HEK293T (cell line): ENCODE measurements at regions not wholly inside any gene's neighbourhood (a gene's known extent, or its start where the extent isn't known, plus 50 kb on each side); places are given as distances from the start of the nearest gene placed in this dataset.
"Not testable (repeated sequence)": the region's sequence is repeated elsewhere in the genome, so short reads cannot be mapped to it uniquely, and the experiment has no call there.

Source experiments
- CTCF ChIA-PET: fragments of 350-600 bp; formaldehyde crosslinking; extraction: SDS; loops from one replicate; lab custom pipeline; 2021; ENCODE audit warnings: antibody characterized with exemption, inconsistent platforms; lab: Yijun Ruan, JAX
- POLR2A ChIA-PET: fragments of 350-600 bp; formaldehyde crosslinking; extraction: SDS; loops from one replicate; lab custom pipeline; 2020; ENCODE audit warnings: antibody characterized with exemption, inconsistent platforms; lab: Yijun Ruan, JAX
- DNase-seq: peaks from one replicate; pipeline ENCODE4 v3.0.0; 2012; ENCODE audit warnings: mixed read lengths; ENCODE audit errors: extremely low spot score
- ARNT ChIP-seq: fragments of 450-650 bp; IDR thresholded peaks from 2 replicates; pipeline ENCODE4 v1.6.1; 2017; ENCODE audit warnings: mild to moderate bottlenecking
- BHLHE40 ChIP-seq: fragments of 450-650 bp; IDR thresholded peaks from 2 replicates; pipeline ENCODE4 v1.6.1; 2016; ENCODE audit warnings: mild to moderate bottlenecking, moderate library complexity, borderline replicate concordance
- CTBP1 ChIP-seq: fragments of 450-650 bp; IDR thresholded peaks from 2 replicates; pipeline ENCODE4 v1.6.1; 2016; ENCODE audit warnings: borderline replicate concordance
- ELF4 ChIP-seq: fragments of 450-650 bp; IDR thresholded peaks from 2 replicates; pipeline ENCODE4 v1.6.1; 2017; ENCODE audit warnings: antibody characterized with exemption
- FOXA1 ChIP-seq: fragments of 450-650 bp; IDR thresholded peaks from 2 replicates; pipeline ENCODE4 v1.6.1; 2016; ENCODE audit warnings: mild to moderate bottlenecking
- FOXK2 ChIP-seq: fragments of 450-650 bp; IDR thresholded peaks from 2 replicates; pipeline ENCODE4 v1.6.1; 2016; ENCODE audit warnings: mild to moderate bottlenecking
- FOXM1 ChIP-seq: fragments of 450-650 bp; IDR thresholded peaks from 2 replicates; pipeline ENCODE4 v1.6.1; 2017; ENCODE audit warnings: mild to moderate bottlenecking, borderline replicate concordance
- HDGF ChIP-seq: fragments of 450-650 bp; IDR thresholded peaks from 2 replicates; pipeline ENCODE4 v1.6.1; 2017; ENCODE audit warnings: antibody characterized with exemption, borderline replicate concordance
- L3MBTL2 ChIP-seq: fragments of 450-650 bp; conservative IDR thresholded peaks from 2 replicates; pipeline ENCODE4 v1.6.1; 2016; ENCODE audit warnings: mild to moderate bottlenecking
- LEF1 ChIP-seq: fragments of 450-650 bp; IDR thresholded peaks from 2 replicates; pipeline ENCODE4 v1.6.1; 2017; ENCODE audit warnings: mild to moderate bottlenecking, borderline replicate concordance
- NFRKB ChIP-seq: fragments of 450-650 bp; IDR thresholded peaks from 2 replicates; pipeline ENCODE4 v1.6.1; 2016; ENCODE audit warnings: mild to moderate bottlenecking, moderate library complexity
- PKNOX1 ChIP-seq: fragments of 450-650 bp; IDR thresholded peaks from 2 replicates; pipeline ENCODE4 v1.6.1; 2016
- SP1 ChIP-seq: fragments of 450-650 bp; IDR thresholded peaks from 2 replicates; pipeline ENCODE4 v1.6.1; 2017
- SUZ12 ChIP-seq: fragments of 450-650 bp; IDR thresholded peaks from 2 replicates; pipeline ENCODE4 v1.6.1; 2016; ENCODE audit warnings: mild to moderate bottlenecking
- TARDBP ChIP-seq: fragments of 450-650 bp; IDR thresholded peaks from 2 replicates; pipeline ENCODE4 v1.6.1; 2016
- ZNF384 ChIP-seq: fragments of 450-650 bp; IDR thresholded peaks from 2 replicates; pipeline ENCODE4 v1.6.1; 2016

GRCh38 chr13:31385540-31385939, 185.8 kb downstream of the B3GLCT start:
- DNase-seq: no peak
- POLR2A ChIA-PET: no interaction called here
- CTCF ChIA-PET: no interaction called here
- TF ChIP-seq FOXM1: no peak
- TF ChIP-seq ARNT: no peak
- no peak for TF ChIP-seq BHLHE40
- no peak for TF ChIP-seq TARDBP
- TF ChIP-seq SUZ12: no peak
- TF ChIP-seq CTBP1: no peak
- TF ChIP-seq SP1: no peak
- no peak for TF ChIP-seq PKNOX1
- no peak for TF ChIP-seq ELF4
- TF ChIP-seq HDGF: no peak
- no peak for TF ChIP-seq ZNF384
- no peak for TF ChIP-seq L3MBTL2

GRCh38 chr13:31394506-31394905, 194.7 kb downstream of the B3GLCT start:
- DNase-seq: no peak
- CTCF ChIA-PET: no interaction called here
- POLR2A ChIA-PET: no interaction called here
- TF ChIP-seq L3MBTL2: no peak
- TF ChIP-seq ZNF384: no peak
- no peak for TF ChIP-seq NFRKB
- no peak for TF ChIP-seq BHLHE40
- TF ChIP-seq ELF4: no peak
- TF ChIP-seq PKNOX1: no peak
- TF ChIP-seq FOXK2: no peak
- TF ChIP-seq FOXA1: no peak
- no peak for TF ChIP-seq SP1
- no peak for TF ChIP-seq TARDBP
- TF ChIP-seq FOXM1: no peak
- no peak for TF ChIP-seq SUZ12
- no peak for TF ChIP-seq ARNT
- no peak for TF ChIP-seq CTBP1
- no peak for TF ChIP-seq LEF1
- no peak for TF ChIP-seq HDGF

DNA sequence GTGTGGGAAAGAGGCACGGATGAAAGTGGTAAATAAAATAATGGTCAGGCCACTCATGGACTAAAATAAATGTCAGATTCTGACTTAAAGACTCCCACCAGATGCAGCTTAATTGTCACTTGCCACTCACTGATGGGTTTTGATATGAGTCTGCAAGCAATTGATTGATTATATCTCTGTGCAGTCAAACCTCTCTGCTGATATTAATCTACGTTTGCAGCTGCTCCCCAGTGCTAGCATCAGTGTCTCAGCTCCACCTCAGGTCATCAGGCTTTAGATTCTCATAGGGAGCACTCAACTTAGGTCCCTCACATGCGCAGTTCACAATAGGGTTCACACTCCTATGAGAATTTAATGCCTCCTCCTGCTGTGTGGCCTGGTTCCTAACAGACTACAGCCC, 195.3 kb downstream of the B3GLCT start:
- no peak for TF ChIP-seq FOXA1
- TF ChIP-seq HDGF: no peak
- TF ChIP-seq CTBP1: no peak
- no peak for TF ChIP-seq ARNT
- TF ChIP-seq L3MBTL2: no peak
- TF ChIP-seq ELF4: no peak
- no peak for TF ChIP-seq PKNOX1
- no peak for TF ChIP-seq FOXK2
- no peak for TF ChIP-seq FOXM1
- no peak for TF ChIP-seq LEF1
- no peak for TF ChIP-seq SUZ12
- TF ChIP-seq ZNF384: no peak
- TF ChIP-seq TARDBP: no peak
- no peak for DNase-seq
- CTCF ChIA-PET: no interaction called here
- POLR2A ChIA-PET: no interaction called here

DNA sequence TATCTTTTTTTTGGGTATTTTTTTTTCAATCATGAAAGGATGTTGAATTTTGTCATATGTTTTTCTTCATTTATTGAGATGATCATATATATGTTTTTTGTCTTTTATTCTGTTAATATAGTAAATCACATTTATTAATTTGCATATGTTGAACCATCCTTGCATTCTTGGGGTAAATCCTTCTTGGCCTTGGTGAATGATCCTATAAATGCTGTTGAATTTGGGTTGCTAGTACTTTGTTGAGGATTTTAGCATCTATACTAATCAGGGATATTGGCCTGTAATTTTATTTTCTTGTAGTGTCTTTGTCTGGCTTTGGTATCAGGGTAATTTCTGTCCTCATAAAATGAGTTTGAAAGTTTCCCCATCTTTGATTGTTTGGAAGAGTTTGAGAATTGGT, 199.9 kb downstream of the B3GLCT start:
- DNase-seq: no peak
- POLR2A ChIA-PET: no interaction called here
- TF ChIP-seq BHLHE40 (no peak), HDGF (no peak), CTBP1 (no peak), FOXK2 (no peak), ZNF384 (no peak), SP1 (no peak), L3MBTL2 (no peak), SUZ12 (no peak), NFRKB (no peak), PKNOX1 (no peak)
- CTCF ChIA-PET: no interaction called here

DNA sequence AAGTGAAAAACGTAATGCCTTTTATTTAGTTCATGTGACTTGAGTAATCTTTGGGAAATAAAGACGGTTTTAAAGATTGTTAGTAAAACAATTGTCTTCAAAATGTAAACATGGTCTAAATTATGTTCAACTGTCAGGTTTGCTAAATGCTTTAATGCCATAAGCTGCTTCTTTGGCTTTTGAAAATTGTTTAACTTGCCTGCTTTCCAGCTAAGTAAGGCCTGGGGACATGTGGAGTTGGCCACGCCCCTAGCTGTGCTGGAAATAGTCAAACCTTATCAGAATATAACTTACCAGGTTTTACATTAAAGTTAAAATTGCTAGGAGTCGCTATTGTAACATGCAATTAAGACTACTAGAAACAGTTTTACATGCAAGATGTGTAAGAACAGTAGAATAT, 203.9 kb downstream of the B3GLCT start:
- CTCF ChIA-PET, POLR2A ChIA-PET, DNase-seq: not testable (repeated sequence)

- POLR2A ChIA-PET: no interaction called here
- no peak for DNase-seq
- TF ChIP-seq TARDBP (no peak), HDGF (no peak), ELF4 (no peak), NFRKB (no peak), PKNOX1 (no peak), ZNF384 (no peak), ARNT (no peak), LEF1 (no peak), BHLHE40 (no peak), CTBP1 (no peak), SUZ12 (no peak), FOXM1 (no peak), SP1 (no peak)
- CTCF ChIA-PET: no interaction called here
Observed at GRCh38 chr13:31408927-31409326, 209.2 kb downstream of the B3GLCT start.
